ENCODE measurements at regions not wholly inside any gene's neighbourhood (a gene's known extent, or its start where the extent isn't known, plus 50 kb on each side); places are given as distances from the start of the nearest gene placed in this dataset.
"Not testable (repeated sequence)": the region's sequence is repeated elsewhere in the genome, so short reads cannot be mapped to it uniquely, and the experiment has no call there.

DNA sequence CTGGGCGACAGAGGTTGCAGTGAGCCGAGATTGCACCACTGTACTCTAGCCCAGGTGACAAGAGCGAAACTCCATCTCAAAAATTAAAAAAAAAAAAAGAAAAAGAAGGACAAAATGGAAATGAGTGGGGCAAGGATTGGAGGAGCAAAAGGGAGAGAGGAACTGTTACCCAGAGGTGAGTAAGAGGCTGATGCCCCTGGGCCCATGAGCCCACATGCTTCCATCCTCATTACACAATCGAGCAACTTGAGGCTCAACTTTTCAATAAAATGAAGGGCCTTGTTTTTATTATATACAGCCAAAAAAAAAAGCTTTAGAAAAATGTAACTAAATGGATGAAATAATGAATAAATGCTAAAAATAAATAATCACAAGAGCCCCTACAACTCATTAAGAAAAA, 91.7 kb upstream of the YWHAQ start:
- no peaks in the 10 kb centered on the region for H3K9me3 ChIP-seq
- no peaks in the 10 kb centered on the region for H3K36me3 ChIP-seq
- no peak for DNase-seq
- no peak overlapping the region for H3K27ac ChIP-seq
- intact Hi-C loops (cut with DNase I) = no loop called here
- TF ChIP-seq, protein P1, sequence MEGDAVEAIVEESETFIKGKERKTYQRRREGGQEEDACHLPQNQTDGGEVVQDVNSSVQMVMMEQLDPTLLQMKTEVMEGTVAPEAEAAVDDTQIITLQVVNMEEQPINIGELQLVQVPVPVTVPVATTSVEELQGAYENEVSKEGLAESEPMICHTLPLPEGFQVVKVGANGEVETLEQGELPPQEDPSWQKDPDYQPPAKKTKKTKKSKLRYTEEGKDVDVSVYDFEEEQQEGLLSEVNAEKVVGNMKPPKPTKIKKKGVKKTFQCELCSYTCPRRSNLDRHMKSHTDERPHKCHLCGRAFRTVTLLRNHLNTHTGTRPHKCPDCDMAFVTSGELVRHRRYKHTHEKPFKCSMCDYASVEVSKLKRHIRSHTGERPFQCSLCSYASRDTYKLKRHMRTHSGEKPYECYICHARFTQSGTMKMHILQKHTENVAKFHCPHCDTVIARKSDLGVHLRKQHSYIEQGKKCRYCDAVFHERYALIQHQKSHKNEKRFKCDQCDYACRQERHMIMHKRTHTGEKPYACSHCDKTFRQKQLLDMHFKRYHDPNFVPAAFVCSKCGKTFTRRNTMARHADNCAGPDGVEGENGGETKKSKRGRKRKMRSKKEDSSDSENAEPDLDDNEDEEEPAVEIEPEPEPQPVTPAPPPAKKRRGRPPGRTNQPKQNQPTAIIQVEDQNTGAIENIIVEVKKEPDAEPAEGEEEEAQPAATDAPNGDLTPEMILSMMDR (IDR thresholded peaks at IDR 0.05) = no peak
- no peak for TF ChIP-seq POLR2A (IDR thresholded peaks at IDR 0.05)
- no peak for ATAC-seq
- H3K4me3 ChIP-seq = no peak overlapping the region
- H3K4me1 ChIP-seq = no peaks in the 10 kb centered on the region
- 87% methylated on average over 2 of the region's 4 CpGs for WGBS (ENCODE audit: insufficient coverage, low coverage, low lambda C conversion rate, missing lambda C conversion rate)
- no peaks in the 10 kb centered on the region for H3K27me3 ChIP-seq

DNA sequence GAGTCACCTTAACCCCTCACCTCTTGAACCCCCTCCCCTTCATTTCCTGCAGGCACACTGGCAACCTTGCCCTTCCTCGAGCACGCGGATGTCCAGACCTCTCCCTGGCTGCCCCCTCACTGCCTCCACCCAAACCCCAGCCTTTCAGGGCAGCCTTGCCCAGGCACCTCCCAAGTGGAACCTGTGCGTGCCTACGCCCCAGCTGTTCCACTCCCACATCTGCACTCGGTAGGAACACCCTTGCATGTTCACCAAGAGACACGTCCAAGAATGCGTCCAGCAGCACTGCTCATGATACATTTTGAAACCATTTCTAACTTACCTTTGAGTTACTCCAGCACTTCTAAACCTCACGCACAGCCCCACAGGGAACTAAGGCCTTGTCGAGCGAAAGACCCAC, 93.8 kb upstream of the YWHAQ start:
- 90% methylated on average over 10 of the region's 11 CpGs for WGBS (ENCODE audit: insufficient coverage, low coverage, low lambda C conversion rate, missing lambda C conversion rate)
- no peaks in the 10 kb centered on the region for H3K36me3 ChIP-seq
- H3K4me3 ChIP-seq = no peak overlapping the region
- TF ChIP-seq, protein P1 (IDR thresholded peaks at IDR 0.05) = no peak
- no peak for TF ChIP-seq POLR2A (IDR thresholded peaks at IDR 0.05)
- no peaks in the 10 kb centered on the region for H3K9me3 ChIP-seq
- DNase-seq (no peak), ATAC-seq (no peak)
- H3K4me1 ChIP-seq = no peaks in the 10 kb centered on the region
- no peak overlapping the region for H3K27ac ChIP-seq
- no peaks in the 10 kb centered on the region for H3K27me3 ChIP-seq
- intact Hi-C loops (cut with DNase I) = no loop called here

DNA sequence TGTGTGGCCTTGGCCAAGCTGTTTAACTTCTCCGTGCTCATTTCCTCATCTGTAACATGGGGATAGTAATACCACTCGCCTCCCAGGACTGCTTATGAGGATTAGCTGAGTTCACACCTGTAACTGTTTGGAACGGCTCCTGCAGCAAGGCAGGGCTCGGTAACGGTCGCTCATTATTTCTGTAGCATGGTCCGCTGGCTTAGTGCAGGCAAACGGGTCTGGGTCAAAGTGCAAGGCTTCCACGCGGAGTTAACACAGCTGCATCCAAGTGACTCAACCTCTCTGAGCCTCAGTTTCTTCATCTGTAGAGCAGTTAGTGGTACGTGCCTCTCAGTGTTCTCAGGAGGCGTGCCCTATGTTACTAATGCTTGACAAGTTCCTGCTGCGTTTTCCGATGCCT, 94.3 kb upstream of the YWHAQ start:
- H3K9me3 ChIP-seq = no peaks in the 10 kb centered on the region
- intact Hi-C loops (cut with DNase I) = no loop called here
- 68% methylated on average over 10 of the region's 14 CpGs for WGBS (ENCODE audit: insufficient coverage, low coverage, low lambda C conversion rate, missing lambda C conversion rate)
- no peaks in the 10 kb centered on the region for H3K36me3 ChIP-seq
- no peak overlapping the region for H3K27ac ChIP-seq
- no peaks in the 10 kb centered on the region for H3K27me3 ChIP-seq
- H3K4me3 ChIP-seq = no peak overlapping the region
- no peaks in the 10 kb centered on the region for H3K4me1 ChIP-seq
- ATAC-seq (no peak), DNase-seq (no peak)
- TF ChIP-seq, protein P1 (IDR thresholded peaks at IDR 0.05) = no peak
- TF ChIP-seq POLR2A (IDR thresholded peaks at IDR 0.05) = no peak

DNA sequence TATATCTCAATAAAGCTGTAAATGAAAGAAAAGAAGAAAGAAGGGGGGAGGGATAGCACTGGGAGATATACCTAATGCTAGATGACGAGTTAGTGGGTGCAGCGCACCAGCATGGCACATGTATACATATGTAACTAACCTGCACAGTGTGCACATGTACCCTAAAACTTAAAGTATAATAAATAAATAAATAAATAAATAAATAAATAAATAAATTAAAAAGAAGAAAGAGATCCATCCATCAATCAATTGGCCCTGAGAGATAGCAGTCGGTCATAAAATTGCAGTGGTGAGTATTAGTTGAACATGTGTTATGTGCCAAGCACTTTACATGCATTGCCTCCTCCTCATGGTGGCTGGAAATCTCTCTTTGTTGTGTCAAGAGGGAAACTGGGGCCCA, 95.2 kb upstream of the YWHAQ start:
- H3K4me1 ChIP-seq; intact Hi-C loops (cut with DNase I); H3K36me3 ChIP-seq; ATAC-seq; H3K9me3 ChIP-seq; H3K27me3 ChIP-seq; H3K27ac ChIP-seq; DNase-seq; H3K4me3 ChIP-seq: not testable (repeated sequence)
- WGBS (ENCODE audit: insufficient coverage, low coverage, low lambda C conversion rate, missing lambda C conversion rate) = 73% methylated on average over 3 of the region's 3 CpGs

DNA sequence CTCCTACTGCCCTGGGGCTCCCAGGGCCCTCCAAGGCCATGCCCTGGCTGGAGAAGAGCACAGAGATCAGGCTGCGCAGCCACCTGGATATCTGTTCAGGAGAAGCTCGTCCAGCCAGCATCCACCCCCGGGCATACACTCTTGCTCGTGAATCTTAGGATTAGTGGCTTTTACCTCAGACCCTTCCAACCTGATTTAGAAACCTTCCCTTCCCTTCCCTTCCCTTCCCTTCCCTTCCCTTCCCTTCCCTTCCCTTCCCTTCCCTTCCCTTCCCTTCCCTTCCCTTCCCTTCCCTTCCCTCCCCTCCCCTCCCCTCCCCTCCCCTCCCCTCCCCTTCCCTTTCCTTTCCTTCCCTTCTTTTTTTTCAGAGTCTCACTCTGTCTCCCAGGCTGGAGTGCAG, 99.7 kb upstream of the YWHAQ start:
- ATAC-seq; H3K27me3 ChIP-seq; H3K36me3 ChIP-seq; H3K9me3 ChIP-seq; H3K4me3 ChIP-seq; intact Hi-C loops (cut with DNase I); H3K4me1 ChIP-seq; DNase-seq; H3K27ac ChIP-seq: not testable (repeated sequence)
- WGBS (ENCODE audit: insufficient coverage, low coverage, low lambda C conversion rate, missing lambda C conversion rate) = 50% methylated on average over 1 of the region's 4 CpGs

DNA sequence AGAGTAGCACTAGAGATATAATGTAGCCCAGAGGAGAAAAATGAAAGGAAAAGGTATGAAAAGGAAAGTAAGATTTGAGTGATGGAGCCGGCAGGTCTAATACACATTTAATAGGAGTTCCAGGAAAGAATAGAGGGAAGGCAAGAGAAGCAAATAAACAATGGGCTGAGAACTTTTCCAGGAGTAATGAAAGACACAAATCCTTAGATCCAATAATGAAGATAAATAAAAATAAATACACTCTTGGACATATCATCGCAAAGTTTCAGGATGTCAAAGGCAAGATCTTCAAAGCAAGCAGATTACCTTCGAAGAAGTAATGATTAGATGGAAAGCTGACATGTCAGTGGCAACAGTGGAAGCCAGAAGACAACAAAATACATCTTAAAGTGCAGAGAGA, 102.0 kb upstream of the YWHAQ start:
- intact Hi-C loops (cut with DNase I) = no loop called here
- Histone ChIP-seq H3K4me1 (no peaks in the 10 kb centered on the region), H3K27me3 (no peaks in the 10 kb centered on the region), H3K36me3 (no peaks in the 10 kb centered on the region), H3K27ac (no peak overlapping the region), H3K4me3 (no peak overlapping the region), H3K9me3 (no peaks in the 10 kb centered on the region)
- TF ChIP-seq, protein P1 (IDR thresholded peaks at IDR 0.05) = no peak
- no peak for TF ChIP-seq POLR2A (IDR thresholded peaks at IDR 0.05)
- 85% methylated on average over 3 of the region's 3 CpGs for WGBS (ENCODE audit: insufficient coverage, low coverage, low lambda C conversion rate, missing lambda C conversion rate)
- ATAC-seq (no peak), DNase-seq (no peak)

All from right lobe of liver (tissue), 6 donors.